ENCODE measurements at regions not wholly inside any gene's neighbourhood (a gene's known extent, or its start where the extent isn't known, plus 50 kb on each side); places are given as distances from the start of the nearest gene placed in this dataset.
A peak's percentile ranks its signal among the peaks of the same experiment; 100 is the strongest.
"Not testable (repeated sequence)": the region's sequence is repeated elsewhere in the genome, so short reads cannot be mapped to it uniquely, and the experiment has no call there.

- DNase-seq (ENCODE audit: low read depth in 2 of 2, low spot score in 1 of 2) = peak in 1 of 2 donors; percentile 31
These were observed 53.3 kb downstream of the FOXD4L1 start for GRCh38 chr2:113551637-113552318.

GRCh38 chr2:113559820-113560219, 61.4 kb downstream of the FOXD4L1 start:
- DNase-seq (ENCODE audit: low read depth in 2 of 2, low spot score in 1 of 2) = not testable (repeated sequence)

GRCh38 chr2:113562662-113563061, 64.2 kb downstream of the FOXD4L1 start:
- not testable (repeated sequence) for DNase-seq (ENCODE audit: low read depth in 2 of 2, low spot score in 1 of 2)

- not testable (repeated sequence) for DNase-seq (ENCODE audit: low read depth in 2 of 2, low spot score in 1 of 2)
These were observed 60.2 kb upstream of the RABL2A start for GRCh38 chr2:113566674-113567480.

- DNase-seq (ENCODE audit: low read depth in 2 of 2, low spot score in 1 of 2) = not testable (repeated sequence)
These were observed 59.6 kb upstream of the RABL2A start for GRCh38 chr2:113567481-113567849.

- DNase-seq (ENCODE audit: low read depth in 2 of 2, low spot score in 1 of 2) = not testable (repeated sequence)
These were observed 58.8 kb upstream of the RABL2A start for GRCh38 chr2:113568231-113568630.

- DNase-seq (ENCODE audit: low read depth in 2 of 2, low spot score in 1 of 2) = not testable (repeated sequence)
These were observed 57.0 kb upstream of the RABL2A start for GRCh38 chr2:113570082-113570481.

- DNase-seq (ENCODE audit: low read depth in 2 of 2, low spot score in 1 of 2) = not testable (repeated sequence)
These were observed 56.5 kb upstream of the RABL2A start for GRCh38 chr2:113570509-113571009.

- DNase-seq (ENCODE audit: low read depth in 2 of 2, low spot score in 1 of 2) = not testable (repeated sequence)
These were observed 55.5 kb upstream of the RABL2A start for GRCh38 chr2:113571482-113572068.

- not testable (repeated sequence) for DNase-seq (ENCODE audit: low read depth in 2 of 2, low spot score in 1 of 2)
These were observed 51.3 kb upstream of the RABL2A start for GRCh38 chr2:113575721-113576120.

GRCh38 chr2:113576353-113576752, 50.7 kb upstream of the RABL2A start:
- not testable (repeated sequence) for DNase-seq (ENCODE audit: low read depth in 2 of 2, low spot score in 1 of 2)
